ENCODE measurements at regions not wholly inside any gene's neighbourhood (a gene's known extent, or its start where the extent isn't known, plus 50 kb on each side); places are given as distances from the start of the nearest gene placed in this dataset.

- TF ChIP-seq CTCF (conservative IDR thresholded peaks at IDR 0.05 in 1 of 2, IDR thresholded peaks at IDR 0.05 in 1 of 2; ENCODE audit: low read depth in 1 of 2, low read length in 2 of 2) (no peak), EZH2 (IDR thresholded peaks at IDR 0.05; ENCODE audit: low read length, missing control alignments) (no peak)
Observed at GRCh38 chr11:95716266-95716665, 73.3 kb downstream of the FAM76B start.
